ENCODE measurements at regions not wholly inside any gene's neighbourhood (a gene's known extent, or its start where the extent isn't known, plus 50 kb on each side); places are given as distances from the start of the nearest gene placed in this dataset.

- intact Hi-C loops (cut with DNase I): no loop called here
- no peak for ATAC-seq
- no peak for DNase-seq
- H3K36me3 ChIP-seq: no peaks in the 10 kb centered on the region
- H3K4me1 ChIP-seq: no peaks in the 10 kb centered on the region
- H3K27ac ChIP-seq: no peak overlapping the region
- peaks cover 0 to 7% (median 0%) of the 10 kb centered on the region in 9 donors for H3K27me3 ChIP-seq
- H3K4me3 ChIP-seq: no peak overlapping the region
- TF ChIP-seq, protein P1, sequence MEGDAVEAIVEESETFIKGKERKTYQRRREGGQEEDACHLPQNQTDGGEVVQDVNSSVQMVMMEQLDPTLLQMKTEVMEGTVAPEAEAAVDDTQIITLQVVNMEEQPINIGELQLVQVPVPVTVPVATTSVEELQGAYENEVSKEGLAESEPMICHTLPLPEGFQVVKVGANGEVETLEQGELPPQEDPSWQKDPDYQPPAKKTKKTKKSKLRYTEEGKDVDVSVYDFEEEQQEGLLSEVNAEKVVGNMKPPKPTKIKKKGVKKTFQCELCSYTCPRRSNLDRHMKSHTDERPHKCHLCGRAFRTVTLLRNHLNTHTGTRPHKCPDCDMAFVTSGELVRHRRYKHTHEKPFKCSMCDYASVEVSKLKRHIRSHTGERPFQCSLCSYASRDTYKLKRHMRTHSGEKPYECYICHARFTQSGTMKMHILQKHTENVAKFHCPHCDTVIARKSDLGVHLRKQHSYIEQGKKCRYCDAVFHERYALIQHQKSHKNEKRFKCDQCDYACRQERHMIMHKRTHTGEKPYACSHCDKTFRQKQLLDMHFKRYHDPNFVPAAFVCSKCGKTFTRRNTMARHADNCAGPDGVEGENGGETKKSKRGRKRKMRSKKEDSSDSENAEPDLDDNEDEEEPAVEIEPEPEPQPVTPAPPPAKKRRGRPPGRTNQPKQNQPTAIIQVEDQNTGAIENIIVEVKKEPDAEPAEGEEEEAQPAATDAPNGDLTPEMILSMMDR (IDR thresholded peaks at IDR 0.05): no peak
- no peak for TF ChIP-seq POLR2A (IDR thresholded peaks at IDR 0.05)
- WGBS, 4 donors: 83 to 85% (median 84%) methylated on average over 7 of the region's 7 CpGs
- peaks cover 0 to 6% (median 0%) of the 10 kb centered on the region in 12 donors for H3K9me3 ChIP-seq
These were observed 169.1 kb upstream of the ARHGEF26 start for GRCh38 chr3:153952091-153952490.

DNA sequence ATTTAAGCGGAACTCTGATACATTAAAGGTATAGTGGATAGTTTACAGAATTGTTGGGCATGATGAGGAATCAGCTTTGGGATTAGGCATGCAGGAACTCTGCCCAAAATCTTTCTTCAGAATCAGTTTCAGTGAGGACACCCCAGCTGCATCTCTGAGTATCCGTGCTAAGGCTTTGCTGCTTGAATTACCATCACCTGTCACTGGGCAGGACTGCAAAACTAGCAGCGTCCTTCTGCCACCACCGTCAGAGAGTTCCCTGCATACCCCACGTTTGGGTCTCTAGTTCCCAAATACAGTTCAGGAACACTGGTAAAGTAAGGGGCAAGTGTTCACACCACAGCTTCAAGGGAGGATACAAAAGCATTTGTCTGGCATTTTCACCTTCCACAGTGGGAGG lies 164.6 kb upstream of the ARHGEF26 start:
- Histone ChIP-seq H3K36me3 (no peaks in the 10 kb centered on the region), H3K27ac (no peak overlapping the region), H3K4me1 (no peaks in the 10 kb centered on the region), H3K9me3 (no peaks in the 10 kb centered on the region), H3K27me3 (peaks cover 0 to 7% (median 0%) of the 10 kb centered on the region in 9 donors), H3K4me3 (no peak overlapping the region)
- DNase-seq: no peak
- ATAC-seq: no peak
- TF ChIP-seq POLR2A (IDR thresholded peaks at IDR 0.05): no peak
- TF ChIP-seq, protein P1 (IDR thresholded peaks at IDR 0.05): no peak
- intact Hi-C loops (cut with DNase I): no loop called here
- WGBS, 4 donors: 55 to 75% (median 67%) methylated on average over 5 of the region's 5 CpGs

- no peaks in the 10 kb centered on the region for H3K36me3 ChIP-seq
- no peaks in the 10 kb centered on the region for H3K9me3 ChIP-seq
- H3K27me3 ChIP-seq: peaks cover 0 to 7% (median 0%) of the 10 kb centered on the region in 9 donors
- no peaks in the 10 kb centered on the region for H3K4me1 ChIP-seq
- intact Hi-C loops (cut with DNase I): no loop called here
- no peak for TF ChIP-seq POLR2A (IDR thresholded peaks at IDR 0.05)
- TF ChIP-seq, protein P1 (IDR thresholded peaks at IDR 0.05): no peak
- H3K27ac ChIP-seq: no peak overlapping the region
- DNase-seq: no peak
- H3K4me3 ChIP-seq: no peak overlapping the region
- no peak for ATAC-seq
- 56 to 72% (median 64%) methylated on average over 1 of the region's 1 CpG for whole genome bisulfite sequencing, 4 donors
These were observed 163.8 kb upstream of the ARHGEF26 start for GRCh38 chr3:153957421-153957820.

DNA sequence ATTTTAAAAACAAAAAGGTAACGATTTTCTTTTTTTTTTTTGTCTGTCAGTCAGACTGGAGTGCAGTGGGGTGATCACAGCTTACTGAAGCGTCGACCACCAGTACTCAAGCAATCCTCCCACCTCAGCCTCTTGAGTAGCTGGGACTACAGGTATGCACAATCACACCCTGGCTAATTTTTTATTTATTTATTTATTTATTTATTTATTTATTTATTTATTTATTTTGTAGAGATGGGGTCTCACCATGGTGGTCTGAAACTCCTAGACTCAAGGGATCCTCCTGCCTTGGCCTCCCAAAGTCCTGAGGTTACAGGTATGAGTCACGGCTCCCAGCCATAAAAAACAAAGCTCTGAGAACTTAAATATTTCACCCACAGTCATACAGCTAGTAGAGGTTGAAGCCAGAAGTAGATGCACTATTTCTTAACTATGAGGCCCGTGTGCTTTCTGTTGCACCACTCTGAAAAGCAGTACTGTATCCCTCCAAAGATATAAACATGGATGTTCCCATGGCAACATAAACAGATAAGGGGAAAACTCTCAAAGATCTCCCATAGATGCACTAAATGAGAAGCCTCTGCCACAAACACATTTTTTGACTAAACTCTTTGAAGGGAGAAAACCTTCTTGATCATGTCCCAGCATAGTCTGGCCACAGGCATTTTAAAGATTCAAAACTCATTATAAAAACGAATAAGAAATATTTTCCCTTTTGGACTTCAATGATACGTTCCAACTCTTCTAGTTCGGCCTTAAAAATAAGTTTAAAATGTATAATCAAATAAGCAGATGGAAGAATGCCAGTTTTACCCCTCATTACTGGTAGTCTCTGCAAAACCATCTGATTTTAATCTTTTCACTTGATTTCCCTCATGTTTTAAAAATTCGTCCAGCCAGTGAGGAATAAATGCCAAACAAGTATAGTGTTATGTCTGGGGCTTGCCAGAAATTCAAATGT lies 162.3 kb upstream of the ARHGEF26 start:
- no peak for ATAC-seq

More for the DNA sequence above, 162.3 kb upstream of the ARHGEF26 start:
- H3K9me3 ChIP-seq: no peaks in the 10 kb centered on the region
- TF ChIP-seq POLR2A (IDR thresholded peaks at IDR 0.05): no peak
- TF ChIP-seq, protein P1 (IDR thresholded peaks at IDR 0.05): no peak
- DNase-seq: no peak
- WGBS, 4 donors: 66 to 74% (median 70%) methylated on average over 9 of the region's 9 CpGs
- H3K27me3 ChIP-seq: peaks cover 0 to 7% (median 0%) of the 10 kb centered on the region in 9 donors
- intact Hi-C loops (cut with DNase I): no loop called here
- no peaks in the 10 kb centered on the region for H3K4me1 ChIP-seq
- no peak overlapping the region for H3K4me3 ChIP-seq
- no peaks in the 10 kb centered on the region for H3K36me3 ChIP-seq
- no peak overlapping the region for H3K27ac ChIP-seq

Measured in heart left ventricle (tissue), 16 donors.